ENCODE measurements at regions not wholly inside any gene's neighbourhood (a gene's known extent, or its start where the extent isn't known, plus 50 kb on each side); places are given as distances from the start of the nearest gene placed in this dataset.

DNA sequence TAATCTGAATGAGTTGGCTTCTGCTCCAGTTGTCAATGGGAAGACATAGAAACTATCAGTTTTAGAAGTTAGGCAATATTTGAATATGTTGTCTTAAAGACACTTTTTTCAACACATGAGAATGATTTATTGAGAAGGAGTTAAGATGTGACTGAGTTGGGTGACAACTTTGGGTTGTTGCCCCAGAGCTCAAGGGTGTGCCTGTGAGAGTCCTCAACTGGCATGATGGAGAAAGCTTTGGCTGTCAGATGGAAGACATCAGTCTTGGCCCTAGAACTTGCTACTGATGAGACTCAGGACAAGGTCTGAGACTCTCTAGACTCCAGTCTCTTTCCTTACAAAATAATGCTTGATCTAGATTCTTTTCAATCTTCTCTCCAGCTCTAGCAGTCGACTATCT, 69.0 kb upstream of the CTAGE1 start:
- no peaks in the 10 kb centered on the region for H3K27me3 ChIP-seq (ENCODE audit: insufficient read depth, low read depth, low read length)
- no peak overlapping the region for H3K27ac ChIP-seq (ENCODE audit: low read length)
- H2AFZ ChIP-seq (ENCODE audit: low read depth, low read length) = no peak overlapping the region
- H3K9me2 ChIP-seq (ENCODE audit: insufficient read depth, low read length) = no peaks in the 10 kb centered on the region
- no peak overlapping the region for H3K4me2 ChIP-seq (ENCODE audit: low read length)
- H3K36me3 ChIP-seq (ENCODE audit: insufficient read depth, low read length) = no peaks in the 10 kb centered on the region
- TF ChIP-seq MXI1 (conservative IDR thresholded peaks at IDR 0.05; ENCODE audit: poor library complexity, severe bottlenecking) (no peak), SMC3 (conservative IDR thresholded peaks at IDR 0.05; ENCODE audit: poor library complexity) (no peak), EZH2 (IDR thresholded peaks at IDR 0.05; ENCODE audit: borderline replicate concordance, insufficient read depth, low read length, poor library complexity, severe bottlenecking) (no peak), POLR2AphosphoS5 (IDR thresholded peaks at IDR 0.05) (no peak), EP300 (conservative IDR thresholded peaks at IDR 0.05; ENCODE audit: poor library complexity, severe bottlenecking) (no peak), TAF1 (IDR thresholded peaks at IDR 0.05; ENCODE audit: low read depth) (no peak), RAD21 (conservative IDR thresholded peaks at IDR 0.05) (no peak)
- TF ChIP-seq, protein P1, sequence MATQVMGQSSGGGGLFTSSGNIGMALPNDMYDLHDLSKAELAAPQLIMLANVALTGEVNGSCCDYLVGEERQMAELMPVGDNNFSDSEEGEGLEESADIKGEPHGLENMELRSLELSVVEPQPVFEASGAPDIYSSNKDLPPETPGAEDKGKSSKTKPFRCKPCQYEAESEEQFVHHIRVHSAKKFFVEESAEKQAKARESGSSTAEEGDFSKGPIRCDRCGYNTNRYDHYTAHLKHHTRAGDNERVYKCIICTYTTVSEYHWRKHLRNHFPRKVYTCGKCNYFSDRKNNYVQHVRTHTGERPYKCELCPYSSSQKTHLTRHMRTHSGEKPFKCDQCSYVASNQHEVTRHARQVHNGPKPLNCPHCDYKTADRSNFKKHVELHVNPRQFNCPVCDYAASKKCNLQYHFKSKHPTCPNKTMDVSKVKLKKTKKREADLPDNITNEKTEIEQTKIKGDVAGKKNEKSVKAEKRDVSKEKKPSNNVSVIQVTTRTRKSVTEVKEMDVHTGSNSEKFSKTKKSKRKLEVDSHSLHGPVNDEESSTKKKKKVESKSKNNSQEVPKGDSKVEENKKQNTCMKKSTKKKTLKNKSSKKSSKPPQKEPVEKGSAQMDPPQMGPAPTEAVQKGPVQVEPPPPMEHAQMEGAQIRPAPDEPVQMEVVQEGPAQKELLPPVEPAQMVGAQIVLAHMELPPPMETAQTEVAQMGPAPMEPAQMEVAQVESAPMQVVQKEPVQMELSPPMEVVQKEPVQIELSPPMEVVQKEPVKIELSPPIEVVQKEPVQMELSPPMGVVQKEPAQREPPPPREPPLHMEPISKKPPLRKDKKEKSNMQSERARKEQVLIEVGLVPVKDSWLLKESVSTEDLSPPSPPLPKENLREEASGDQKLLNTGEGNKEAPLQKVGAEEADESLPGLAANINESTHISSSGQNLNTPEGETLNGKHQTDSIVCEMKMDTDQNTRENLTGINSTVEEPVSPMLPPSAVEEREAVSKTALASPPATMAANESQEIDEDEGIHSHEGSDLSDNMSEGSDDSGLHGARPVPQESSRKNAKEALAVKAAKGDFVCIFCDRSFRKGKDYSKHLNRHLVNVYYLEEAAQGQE (IDR thresholded peaks at IDR 0.05; ENCODE audit: borderline replicate concordance) = no peak
- TF ChIP-seq, protein P2, sequence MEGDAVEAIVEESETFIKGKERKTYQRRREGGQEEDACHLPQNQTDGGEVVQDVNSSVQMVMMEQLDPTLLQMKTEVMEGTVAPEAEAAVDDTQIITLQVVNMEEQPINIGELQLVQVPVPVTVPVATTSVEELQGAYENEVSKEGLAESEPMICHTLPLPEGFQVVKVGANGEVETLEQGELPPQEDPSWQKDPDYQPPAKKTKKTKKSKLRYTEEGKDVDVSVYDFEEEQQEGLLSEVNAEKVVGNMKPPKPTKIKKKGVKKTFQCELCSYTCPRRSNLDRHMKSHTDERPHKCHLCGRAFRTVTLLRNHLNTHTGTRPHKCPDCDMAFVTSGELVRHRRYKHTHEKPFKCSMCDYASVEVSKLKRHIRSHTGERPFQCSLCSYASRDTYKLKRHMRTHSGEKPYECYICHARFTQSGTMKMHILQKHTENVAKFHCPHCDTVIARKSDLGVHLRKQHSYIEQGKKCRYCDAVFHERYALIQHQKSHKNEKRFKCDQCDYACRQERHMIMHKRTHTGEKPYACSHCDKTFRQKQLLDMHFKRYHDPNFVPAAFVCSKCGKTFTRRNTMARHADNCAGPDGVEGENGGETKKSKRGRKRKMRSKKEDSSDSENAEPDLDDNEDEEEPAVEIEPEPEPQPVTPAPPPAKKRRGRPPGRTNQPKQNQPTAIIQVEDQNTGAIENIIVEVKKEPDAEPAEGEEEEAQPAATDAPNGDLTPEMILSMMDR (IDR thresholded peaks at IDR 0.05; ENCODE audit: poor library complexity, severe bottlenecking) = no peak
- H3K79me2 ChIP-seq (replicated peaks; ENCODE audit: insufficient read depth, low read length) = no peaks in the 10 kb centered on the region
- no peak overlapping the region for H3K9ac ChIP-seq (ENCODE audit: low read length)
- no peaks in the 10 kb centered on the region for H3K9me3 ChIP-seq (ENCODE audit: low read length)
- no peaks in the 10 kb centered on the region for H4K20me1 ChIP-seq (ENCODE audit: insufficient read depth)
- H3K4me3 ChIP-seq (ENCODE audit: low read length) = no peak overlapping the region
- no peaks in the 10 kb centered on the region for H3F3A ChIP-seq (ENCODE audit: insufficient read depth, low read length, poor library complexity, severe bottlenecking)

DNA sequence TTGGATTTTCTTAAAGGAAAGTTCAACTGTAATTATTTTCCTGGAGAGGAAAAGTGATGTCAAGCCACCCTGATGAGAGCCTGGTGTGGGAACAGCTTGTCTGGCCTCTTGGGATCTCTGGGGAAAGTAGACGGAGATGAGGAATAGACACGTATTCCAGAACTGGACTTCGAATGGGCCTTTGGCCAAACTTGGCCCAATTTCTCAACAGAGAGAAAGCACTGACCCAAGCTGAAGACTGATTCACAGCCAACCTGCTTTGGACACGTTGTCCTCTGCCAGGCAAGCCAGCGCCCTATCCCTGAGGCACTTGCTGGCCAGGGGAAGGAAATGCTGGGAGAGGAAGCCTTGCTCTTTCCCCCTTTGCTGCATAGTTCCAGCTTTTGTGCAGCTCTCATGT, 70.8 kb upstream of the CTAGE1 start:
- H3K9me3 ChIP-seq (ENCODE audit: low read length) = no peaks in the 10 kb centered on the region
- no peaks in the 10 kb centered on the region for H3K79me2 ChIP-seq (replicated peaks; ENCODE audit: insufficient read depth, low read length)
- no peaks in the 10 kb centered on the region for H3K36me3 ChIP-seq (ENCODE audit: insufficient read depth, low read length)
- no peak overlapping the region for H3K27ac ChIP-seq (ENCODE audit: low read length)
- TF ChIP-seq SMC3 (conservative IDR thresholded peaks at IDR 0.05; ENCODE audit: poor library complexity) = no peak
- TF ChIP-seq RAD21 (conservative IDR thresholded peaks at IDR 0.05) = no peak
- TF ChIP-seq, protein P1 (IDR thresholded peaks at IDR 0.05; ENCODE audit: borderline replicate concordance) = no peak
- no peak for TF ChIP-seq TAF1 (IDR thresholded peaks at IDR 0.05; ENCODE audit: low read depth)
- TF ChIP-seq EZH2 (IDR thresholded peaks at IDR 0.05; ENCODE audit: borderline replicate concordance, insufficient read depth, low read length, poor library complexity, severe bottlenecking) = no peak
- no peak for TF ChIP-seq POLR2AphosphoS5 (IDR thresholded peaks at IDR 0.05)
- no peak for TF ChIP-seq MXI1 (conservative IDR thresholded peaks at IDR 0.05; ENCODE audit: poor library complexity, severe bottlenecking)
- TF ChIP-seq EP300 (conservative IDR thresholded peaks at IDR 0.05; ENCODE audit: poor library complexity, severe bottlenecking) = no peak
- TF ChIP-seq, protein P2 (IDR thresholded peaks at IDR 0.05; ENCODE audit: poor library complexity, severe bottlenecking) = no peak
- H4K20me1 ChIP-seq (ENCODE audit: insufficient read depth) = no peaks in the 10 kb centered on the region
- no peak overlapping the region for H3K9ac ChIP-seq (ENCODE audit: low read length)
- no peak overlapping the region for H3K4me2 ChIP-seq (ENCODE audit: low read length)
- H3K27me3 ChIP-seq (ENCODE audit: insufficient read depth, low read depth, low read length) = no peaks in the 10 kb centered on the region
- no peak overlapping the region for H2AFZ ChIP-seq (ENCODE audit: low read depth, low read length)
- no peak overlapping the region for H3K4me3 ChIP-seq (ENCODE audit: low read length)
- H3F3A ChIP-seq (ENCODE audit: insufficient read depth, low read length, poor library complexity, severe bottlenecking) = no peaks in the 10 kb centered on the region
- no peaks in the 10 kb centered on the region for H3K9me2 ChIP-seq (ENCODE audit: insufficient read depth, low read length)

Measured in neural cell (in vitro differentiated cells).